ENCODE measurements at regions not wholly inside any gene's neighbourhood (a gene's known extent, or its start where the extent isn't known, plus 50 kb on each side); places are given as distances from the start of the nearest gene placed in this dataset.
"Not testable (repeated sequence)": the region's sequence is repeated elsewhere in the genome, so short reads cannot be mapped to it uniquely, and the experiment has no call there.

- DNase-seq, result no peak
- intact Hi-C loops (cut with DNase I, micrococcal nuclease), result no loop called here
- no peak for ATAC-seq
Measured at GRCh38 chr7:86407291-86407690, 236.4 kb upstream of the GRM3 start.

- DNase-seq (no peak), ATAC-seq (no peak)
- intact Hi-C loops (cut with DNase I, micrococcal nuclease), result no loop called here
Measured at GRCh38 chr7:86391813-86392212, 251.9 kb upstream of the GRM3 start.

DNA sequence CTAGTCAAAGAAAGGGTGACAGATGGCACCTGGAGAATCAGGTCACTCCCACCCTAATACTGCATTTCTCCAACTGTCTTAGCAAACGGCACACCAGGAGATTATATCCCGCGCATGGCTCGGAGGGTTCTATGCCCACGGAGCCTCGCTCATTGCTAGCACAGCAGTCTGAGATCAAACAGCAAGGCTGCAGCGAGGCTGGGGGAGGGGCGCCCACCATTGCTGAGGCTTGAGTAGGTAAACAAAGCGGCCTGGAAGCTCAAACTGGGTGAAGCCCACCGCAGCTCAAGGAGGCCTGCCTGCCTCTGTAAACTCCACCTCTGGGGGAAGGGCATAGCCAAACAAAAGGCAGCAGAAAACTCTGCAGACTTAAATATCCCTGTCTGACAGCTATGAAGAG, 268.1 kb upstream of the GRM3 start:
- ATAC-seq; intact Hi-C loops (cut with DNase I, micrococcal nuclease); DNase-seq: not testable (repeated sequence)

- no peak for ATAC-seq
- DNase-seq, result no peak
- intact Hi-C loops (cut with DNase I, micrococcal nuclease), result no loop called here
Measured at GRCh38 chr7:86372262-86372661, 271.4 kb upstream of the GRM3 start.

GRCh38 chr7:86366946-86367345, 276.8 kb upstream of the GRM3 start:
- DNase-seq, result no peak
- intact Hi-C loops (cut with DNase I, micrococcal nuclease), result no loop called here
- ATAC-seq, result no peak

GRCh38 chr7:86340407-86340806, 303.3 kb upstream of the GRM3 start:
- DNase-seq; intact Hi-C loops (cut with DNase I, micrococcal nuclease); ATAC-seq: not testable (repeated sequence)

DNA sequence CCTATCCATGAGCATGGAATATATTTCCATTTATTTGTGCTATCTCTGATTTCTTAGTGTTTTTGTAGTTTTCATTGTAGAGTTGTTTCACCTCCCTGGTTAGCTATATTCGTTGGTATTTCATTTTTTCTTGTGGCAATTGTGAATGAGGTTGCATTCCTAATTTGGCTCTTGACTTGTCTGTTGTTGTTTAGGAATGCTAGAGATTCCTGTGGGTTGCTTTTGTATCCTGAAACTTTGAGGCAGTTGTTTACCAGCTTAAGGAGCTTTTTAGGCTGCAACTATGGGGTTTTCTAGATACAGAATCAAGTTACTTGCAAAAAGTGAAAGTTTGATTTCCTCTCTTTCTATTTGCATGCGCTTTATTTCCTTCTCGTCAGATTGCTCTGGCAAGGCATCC, 304.7 kb upstream of the GRM3 start:
- DNase-seq (no peak), ATAC-seq (no peak)
- intact Hi-C loops (cut with DNase I, micrococcal nuclease), result no loop called here

DNA sequence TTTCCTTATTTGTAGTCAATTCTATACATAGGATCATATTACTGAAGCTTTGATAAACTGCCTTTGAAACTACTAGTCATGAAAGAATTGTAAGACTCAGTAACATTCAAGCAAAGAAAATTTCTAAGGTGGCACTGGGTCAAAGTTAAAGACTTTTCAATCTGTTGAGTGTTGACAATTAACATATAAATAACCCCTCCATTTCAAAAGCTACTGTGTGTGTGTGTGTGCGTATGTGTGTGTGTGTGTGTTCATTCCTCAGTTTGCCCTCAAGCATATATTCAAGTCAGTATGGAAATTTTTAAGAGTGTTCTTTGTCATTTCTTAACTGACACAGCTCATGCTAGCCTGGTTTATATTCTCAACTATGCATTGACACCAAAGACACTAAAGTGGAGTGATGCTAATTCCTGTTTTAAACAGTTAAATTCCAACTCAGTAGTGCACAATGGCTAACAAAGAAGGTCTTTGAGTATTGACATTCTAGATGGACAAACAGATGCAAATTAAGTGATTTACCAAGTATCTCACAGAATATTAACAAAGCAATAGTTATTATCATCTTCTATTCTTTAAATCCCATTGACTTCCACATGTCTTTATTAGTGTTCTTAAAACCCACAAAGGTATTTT, 314.8 kb upstream of the GRM3 start:
- intact Hi-C loops (cut with DNase I, micrococcal nuclease), result no loop called here
- ATAC-seq, result no peak
- DNase-seq, result no peak

- intact Hi-C loops (cut with DNase I, micrococcal nuclease), result no loop called here
- DNase-seq, result no peak
Measured at GRCh38 chr7:86326847-86327246, 316.9 kb upstream of the GRM3 start.

GRCh38 chr7:86320889-86321288, 322.8 kb upstream of the GRM3 start:
- intact Hi-C loops (cut with DNase I, micrococcal nuclease), result no loop called here
- ATAC-seq, result no peak
- DNase-seq, result no peak

More at GRCh38 chr7:86326847-86327246, 316.9 kb upstream of the GRM3 start:
- no peak for ATAC-seq

GRCh38 chr7:86320341-86320740, 323.4 kb upstream of the GRM3 start:
- intact Hi-C loops (cut with DNase I, micrococcal nuclease), result no loop called here
- no peak for ATAC-seq
- DNase-seq, result no peak

DNA sequence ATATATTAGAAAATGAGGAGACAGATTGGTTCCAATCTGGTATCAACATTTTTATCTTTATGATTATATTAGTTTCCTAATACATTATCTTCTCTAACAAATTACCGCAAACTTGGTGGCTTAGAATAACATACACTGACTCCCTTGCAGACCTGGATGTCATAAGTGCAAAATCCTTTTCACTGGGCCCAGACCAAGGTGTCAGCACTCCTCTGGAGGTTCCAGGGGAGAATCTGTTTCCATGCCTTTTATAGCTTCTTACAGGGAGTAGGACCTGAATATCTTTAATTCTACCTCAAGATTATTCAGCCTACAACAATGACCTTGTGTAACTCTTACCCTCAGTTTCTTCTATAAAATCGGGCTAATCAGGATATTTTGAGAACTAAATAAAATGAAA, 329.9 kb upstream of the GRM3 start:
- DNase-seq (no peak), ATAC-seq (no peak)
- intact Hi-C loops (cut with DNase I, micrococcal nuclease), result no loop called here

GRCh38 chr7:86301301-86301700, 342.4 kb upstream of the GRM3 start:
- DNase-seq (no peak), ATAC-seq (no peak)
- intact Hi-C loops (cut with DNase I, micrococcal nuclease), result no loop called here

DNA sequence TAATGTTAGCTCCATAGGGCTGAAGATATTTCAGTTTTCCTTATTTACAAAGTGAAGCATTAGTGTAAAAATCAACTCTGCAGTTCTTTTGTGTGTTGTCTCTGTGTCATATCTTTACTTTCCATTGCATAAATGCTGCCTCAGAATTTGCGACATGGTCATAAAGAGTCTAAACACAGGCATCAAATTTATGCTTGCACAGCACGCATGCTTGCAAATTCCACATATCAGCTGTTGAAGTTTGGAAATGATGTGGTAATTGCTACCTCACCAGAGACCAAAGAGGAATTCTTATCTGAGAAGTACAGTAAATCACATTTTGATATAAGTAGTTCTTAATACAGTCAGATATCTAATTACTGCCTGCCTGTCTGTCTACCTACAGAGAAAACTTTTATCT, 348.2 kb upstream of the GRM3 start:
- intact Hi-C loops (cut with DNase I, micrococcal nuclease), result no loop called here
- ATAC-seq (no peak), DNase-seq (no peak)

- ATAC-seq, result no peak
- intact Hi-C loops (cut with DNase I, micrococcal nuclease), result no loop called here
Measured at GRCh38 chr7:86282014-86282682, 361.6 kb upstream of the GRM3 start.

GRCh38 chr7:86280150-86280549, 363.6 kb upstream of the GRM3 start:
- intact Hi-C loops (cut with DNase I, micrococcal nuclease), result no loop called here
- ATAC-seq (no peak), DNase-seq (no peak)

More at GRCh38 chr7:86282014-86282682, 361.6 kb upstream of the GRM3 start:
- DNase-seq, result no peak

GRCh38 chr7:86262781-86263180, 380.9 kb upstream of the GRM3 start:
- intact Hi-C loops (cut with DNase I, micrococcal nuclease), result no loop called here
- ATAC-seq (no peak), DNase-seq (no peak)

GRCh38 chr7:86257894-86258293, 385.8 kb upstream of the GRM3 start:
- intact Hi-C loops (cut with DNase I, micrococcal nuclease), result no loop called here
- ATAC-seq, result no peak
- no peak for DNase-seq

DNA sequence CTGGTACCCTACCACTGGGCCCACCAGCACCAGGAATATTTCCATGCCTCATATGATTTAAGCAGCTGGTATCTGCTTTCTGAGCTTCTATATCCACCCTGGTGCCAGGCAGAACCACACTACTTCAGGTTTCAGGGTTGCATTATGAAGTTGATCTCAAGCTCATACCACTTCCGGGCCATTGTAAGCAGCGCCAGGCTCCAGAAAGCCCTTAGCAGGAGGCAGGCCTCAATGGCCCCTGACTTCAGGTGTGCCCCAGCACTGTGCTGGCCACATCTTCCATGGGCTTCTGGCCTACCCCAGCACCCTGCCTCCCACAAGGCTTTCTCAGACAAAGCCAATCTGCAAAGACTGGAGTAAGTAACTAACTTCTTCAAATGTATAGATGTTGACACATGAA, 391.3 kb upstream of the GRM3 start:
- ATAC-seq, result no peak
- intact Hi-C loops (cut with DNase I, micrococcal nuclease), result no loop called here
- no peak for DNase-seq

DNA sequence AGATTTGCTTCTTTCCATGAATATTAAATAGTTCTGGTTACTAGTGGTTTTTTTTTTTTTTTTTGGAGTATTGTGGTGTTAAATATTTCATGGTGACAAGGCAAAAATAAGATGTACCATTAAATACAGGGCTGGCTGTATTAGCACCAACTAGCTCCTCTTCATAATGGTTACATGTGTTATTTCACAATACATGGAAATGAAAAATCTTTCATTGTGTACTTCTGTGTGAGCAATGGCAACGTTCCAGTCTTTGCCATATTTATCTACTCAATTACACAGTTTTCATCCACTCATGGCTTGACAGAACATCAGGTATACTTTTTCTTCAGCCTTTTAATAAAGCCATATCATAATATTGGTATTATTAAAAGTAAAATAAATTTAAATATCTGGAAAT, 394.7 kb upstream of the GRM3 start:
- ATAC-seq, result no peak
- intact Hi-C loops (cut with DNase I, micrococcal nuclease), result no loop called here
- no peak for DNase-seq

DNA sequence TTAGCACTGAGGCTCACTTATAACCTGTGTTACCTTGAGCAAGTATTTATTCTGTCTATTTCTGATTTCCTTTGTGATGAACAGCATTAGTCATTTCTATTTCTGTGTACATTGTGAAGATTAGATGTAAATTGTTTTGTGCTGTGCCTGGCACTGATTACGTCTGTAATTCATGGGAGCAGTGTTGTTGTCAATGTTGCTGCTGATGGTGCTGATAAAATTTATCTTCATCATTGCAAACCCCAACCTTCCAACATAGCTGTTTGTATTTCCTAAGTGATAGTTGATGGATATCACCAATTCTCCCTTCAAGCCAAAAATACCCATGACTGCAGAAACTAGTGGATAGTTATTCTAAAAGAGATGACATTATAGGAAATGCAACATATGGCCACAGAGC, 400.5 kb upstream of the GRM3 start:
- DNase-seq, result no peak
- no peak for ATAC-seq
- intact Hi-C loops (cut with DNase I, micrococcal nuclease), result no loop called here

Measured in left colon (tissue), 2 donors.